GM12891 (cell line): ENCODE measurements at regions not wholly inside any gene's neighbourhood (a gene's known extent, or its start where the extent isn't known, plus 50 kb on each side); places are given as distances from the start of the nearest gene placed in this dataset.

Experiments used
- DNase-seq: peaks from one replicate; pipeline ENCODE4 v3.0.0; 2011; ENCODE audit warnings: low spot score; ENCODE audit not compliant: insufficient read length
- FAIRE-seq: peaks from 2 replicates; lab custom pipeline; 2011; peaks lifted over from hg19 to GRCh38; lab: Jason Lieb, UNC
- PAX5 ChIP-seq: IDR thresholded peaks from 2 replicates; pipeline ENCODE4 v1.6.1; 2011; ENCODE audit warnings: low read length, moderate library complexity, mild to moderate bottlenecking; ENCODE audit not compliant: insufficient read depth, severe bottlenecking
- POLR2A ChIP-seq: IDR thresholded peaks from 2 replicates; pipeline ENCODE4 v1.6.1; 2011; ENCODE audit warnings: low read depth, low read length, control low read depth
- POLR2AphosphoS5 ChIP-seq: IDR thresholded peaks from 2 replicates; pipeline ENCODE4 v1.6.1; 2011; ENCODE audit warnings: low read depth, low read length, control low read depth
- POU2F2 ChIP-seq: IDR thresholded peaks from 2 replicates; pipeline ENCODE4 v1.6.1; 2011; ENCODE audit warnings: low read depth, mild to moderate bottlenecking, control low read depth, low read length, moderate library complexity
- SPI1 ChIP-seq: IDR thresholded peaks from 2 replicates; pipeline ENCODE4 v1.6.1; 2011; ENCODE audit warnings: low read depth, low read length, control low read depth
- TAF1 ChIP-seq: IDR thresholded peaks from 2 replicates; pipeline ENCODE4 v1.6.1; 2011; ENCODE audit warnings: low read depth, low read length, control low read depth

GRCh38 chr6:44012078-44012493, 115.2 kb downstream of the MRPL14 start:
- DNase-seq (no peak), FAIRE-seq (no peak)
- TF ChIP-seq TAF1 (no peak), SPI1 (no peak), POLR2A (no peak), POLR2AphosphoS5 (no peak)

GRCh38 chr6:44011350-44011920, 115.8 kb downstream of the MRPL14 start:
- DNase-seq, result no peak
- no peak for FAIRE-seq
- TF ChIP-seq SPI1, result no peak
- TF ChIP-seq TAF1, result no peak
- TF ChIP-seq POU2F2, result no peak
- no peak for TF ChIP-seq POLR2AphosphoS5
- no peak for TF ChIP-seq PAX5
- TF ChIP-seq POLR2A, result no peak

- TF ChIP-seq PAX5, result no peak
- no peak for TF ChIP-seq TAF1
- no peak for TF ChIP-seq SPI1
- no peak for TF ChIP-seq POLR2AphosphoS5
- TF ChIP-seq POU2F2, result no peak
- no peak for TF ChIP-seq POLR2A
- no peak for FAIRE-seq
- no peak for DNase-seq
These were observed 116.6 kb downstream of the MRPL14 start for GRCh38 chr6:44010411-44011349.

- TF ChIP-seq PAX5 (no peak), POU2F2 (no peak), POLR2AphosphoS5 (no peak), TAF1 (no peak), SPI1 (no peak), POLR2A (no peak)
- FAIRE-seq (no peak), DNase-seq (no peak)
These were observed 117.6 kb downstream of the MRPL14 start for GRCh38 chr6:44009425-44010321.

GRCh38 chr6:44008821-44009370, 118.4 kb downstream of the MRPL14 start:
- no peak for DNase-seq
- no peak for FAIRE-seq
- TF ChIP-seq POLR2AphosphoS5, result no peak
- TF ChIP-seq POLR2A, result no peak
- no peak for TF ChIP-seq POU2F2
- no peak for TF ChIP-seq TAF1
- TF ChIP-seq SPI1, result no peak
- no peak for TF ChIP-seq PAX5

- TF ChIP-seq POU2F2 (no peak), POLR2A (no peak), PAX5 (no peak), SPI1 (no peak), TAF1 (no peak)
- DNase-seq (no peak), FAIRE-seq (no peak)
These were observed 119.2 kb downstream of the MRPL14 start for GRCh38 chr6:44007818-44008621.

- DNase-seq (no peak), FAIRE-seq (no peak)
- TF ChIP-seq TAF1 (no peak), POLR2AphosphoS5 (no peak), SPI1 (no peak), POU2F2 (no peak), PAX5 (no peak), POLR2A (no peak)
These were observed 120.4 kb downstream of the MRPL14 start for GRCh38 chr6:44006872-44007303.

GRCh38 chr6:44006123-44006871, 121.0 kb downstream of the MRPL14 start:
- DNase-seq (no peak), FAIRE-seq (no peak)
- no peak for TF ChIP-seq POLR2A
- no peak for TF ChIP-seq POU2F2

- DNase-seq, result no peak
- no peak for FAIRE-seq
- TF ChIP-seq TAF1 (no peak), POU2F2 (no peak), PAX5 (no peak)
These were observed 121.7 kb downstream of the MRPL14 start for GRCh38 chr6:44005507-44005903.
